ENCODE measurements at regions not wholly inside any gene's neighbourhood (a gene's known extent, or its start where the extent isn't known, plus 50 kb on each side); places are given as distances from the start of the nearest gene placed in this dataset.

GRCh38 chr2:15867194-15868171 is 72.9 kb upstream of the MYCN start:
- ChIA-PET CTCF (no interaction called here), POLR2A (no interaction called here)
- Histone ChIP-seq H3K4me1 (no peaks in the 10 kb centered on the region), H3K36me3 (ENCODE audit: control insufficient read depth, insufficient read depth, low read length) (no peaks in the 10 kb centered on the region), H3K9me3 (no peaks in the 10 kb centered on the region), H3K4me3 (ENCODE audit: low read depth, low read length) (no peak overlapping the region), H3K27me3 (replicated peaks; ENCODE audit: control insufficient read depth, insufficient read depth, low read length) (no peaks in the 10 kb centered on the region)
- H3K4me1 Mint-ChIP-seq (ENCODE audit: low read depth, unreplicated experiment), result peaks cover 7% of the 10 kb centered on the region
- no peaks in the 10 kb centered on the region for H3K9me3 Mint-ChIP-seq (ENCODE audit: unreplicated experiment)
- H3K36me3 Mint-ChIP-seq (ENCODE audit: insufficient read depth, unreplicated experiment), result no peaks in the 10 kb centered on the region
- no peaks in the 10 kb centered on the region for H3K27me3 Mint-ChIP-seq (ENCODE audit: insufficient read depth, unreplicated experiment)
- no peak overlapping the region for H3K27ac Mint-ChIP-seq (ENCODE audit: unreplicated experiment)
- no TSS peak for BruUV-seq (replicated peaks)
- no peak overlapping the region for H3K4me3 Mint-ChIP-seq (ENCODE audit: unreplicated experiment)
- DNase-seq, result no peak
- no peak for TF ChIP-seq CTCF (IDR thresholded peaks at IDR 0.05; ENCODE audit: insufficient read depth in 1 of 2, low read depth in 1 of 2, low read length in 1 of 2, severe bottlenecking in 1 of 2, unreplicated experiment in 1 of 2)
- intact Hi-C loops (cut with micrococcal nuclease; ENCODE audit: unreplicated experiment), result no loop called here

- Histone ChIP-seq H3K36me3 (ENCODE audit: control insufficient read depth, insufficient read depth, low read length) (no peaks in the 10 kb centered on the region), H3K4me3 (ENCODE audit: low read depth, low read length) (no peak overlapping the region), H3K9me3 (no peaks in the 10 kb centered on the region), H3K4me1 (no peaks in the 10 kb centered on the region), H3K27me3 (replicated peaks; ENCODE audit: control insufficient read depth, insufficient read depth, low read length) (no peaks in the 10 kb centered on the region)
- Mint-ChIP-seq H3K27ac (ENCODE audit: unreplicated experiment) (no peak overlapping the region), H3K4me3 (ENCODE audit: unreplicated experiment) (no peak overlapping the region), H3K9me3 (ENCODE audit: unreplicated experiment) (no peaks in the 10 kb centered on the region), H3K27me3 (ENCODE audit: insufficient read depth, unreplicated experiment) (no peaks in the 10 kb centered on the region), H3K36me3 (ENCODE audit: insufficient read depth, unreplicated experiment) (no peaks in the 10 kb centered on the region), H3K4me1 (ENCODE audit: low read depth, unreplicated experiment) (no peaks in the 10 kb centered on the region)
- ChIA-PET POLR2A (no interaction called here), CTCF (no interaction called here)
- DNase-seq, result no peak
- no peak for TF ChIP-seq CTCF (IDR thresholded peaks at IDR 0.05; ENCODE audit: insufficient read depth in 1 of 2, low read depth in 1 of 2, low read length in 1 of 2, severe bottlenecking in 1 of 2, unreplicated experiment in 1 of 2)
- intact Hi-C loops (cut with micrococcal nuclease; ENCODE audit: unreplicated experiment), result no loop called here
- no TSS peak for BruUV-seq (replicated peaks)
These were observed 72.2 kb upstream of the MYCN start for GRCh38 chr2:15868186-15868585.

- Mint-ChIP-seq H3K4me3 (ENCODE audit: unreplicated experiment) (no peak overlapping the region), H3K4me1 (ENCODE audit: low read depth, unreplicated experiment) (no peaks in the 10 kb centered on the region), H3K36me3 (ENCODE audit: insufficient read depth, unreplicated experiment) (no peaks in the 10 kb centered on the region), H3K27me3 (ENCODE audit: insufficient read depth, unreplicated experiment) (no peaks in the 10 kb centered on the region), H3K9me3 (ENCODE audit: unreplicated experiment) (no peaks in the 10 kb centered on the region), H3K27ac (ENCODE audit: unreplicated experiment) (no peak overlapping the region)
- TF ChIP-seq CTCF (IDR thresholded peaks at IDR 0.05; ENCODE audit: insufficient read depth in 1 of 2, low read depth in 1 of 2, low read length in 1 of 2, severe bottlenecking in 1 of 2, unreplicated experiment in 1 of 2), result no peak
- Histone ChIP-seq H3K36me3 (ENCODE audit: control insufficient read depth, insufficient read depth, low read length) (no peaks in the 10 kb centered on the region), H3K27me3 (replicated peaks; ENCODE audit: control insufficient read depth, insufficient read depth, low read length) (no peaks in the 10 kb centered on the region), H3K4me3 (ENCODE audit: low read depth, low read length) (no peak overlapping the region), H3K9me3 (no peaks in the 10 kb centered on the region), H3K4me1 (no peaks in the 10 kb centered on the region)
- BruUV-seq (replicated peaks), result no TSS peak
- DNase-seq, result no peak
- ChIA-PET CTCF (no interaction called here), POLR2A (no interaction called here)
- intact Hi-C loops (cut with micrococcal nuclease; ENCODE audit: unreplicated experiment), result no loop called here
These were observed 71.6 kb upstream of the MYCN start for GRCh38 chr2:15868704-15869103.
